Astrocyte (in vitro differentiated cells and primary cell): ENCODE measurements at regions not wholly inside any gene's neighbourhood (a gene's known extent, or its start where the extent isn't known, plus 50 kb on each side); places are given as distances from the start of the nearest gene placed in this dataset.

Experiments
- DNase-seq: peaks from one replicate; pipeline ENCODE4 v3.0.0-alpha.2; 2010; ENCODE audit warnings: low read depth
- FAIRE-seq: peaks from 2 replicates; lab custom pipeline; 2011; peaks lifted over from hg19 to GRCh38; lab: Jason Lieb, UNC
- H2AFZ ChIP-seq: 2 replicates; pipeline ENCODE4 v1.6.0; 2012; ENCODE audit warnings: low read depth, low read length, inconsistent platforms
- H3K27ac ChIP-seq: 2 replicates; pipeline ENCODE4 v1.5.1; 2011; ENCODE audit warnings: low read depth, low read length, inconsistent platforms
- H3K27me3 ChIP-seq: 2 replicates; pipeline ENCODE4 v1.6.0; 2011; ENCODE audit warnings: low read length, inconsistent platforms; ENCODE audit not compliant: insufficient read depth
- H3K36me3 ChIP-seq: 2 replicates; pipeline ENCODE4 v1.5.1; 2011; ENCODE audit warnings: low read length, inconsistent platforms; ENCODE audit not compliant: insufficient read depth
- H3K4me1 ChIP-seq: 2 replicates; pipeline ENCODE4 v1.5.1; 2011; ENCODE audit warnings: low read length, inconsistent platforms; ENCODE audit not compliant: insufficient read depth
- H3K4me2 ChIP-seq: 2 replicates; pipeline ENCODE4 v1.6.0; 2012; ENCODE audit warnings: low read length, inconsistent platforms
- H3K4me3 ChIP-seq: 2 replicates; pipeline ENCODE4 v1.5.1; 2011; ENCODE audit warnings: low read depth, mild to moderate bottlenecking, low read length, inconsistent platforms; ENCODE audit not compliant: insufficient read depth
- H3K79me2 ChIP-seq: 2 replicates; pipeline ENCODE4 v1.6.0; 2012; ENCODE audit warnings: mild to moderate bottlenecking, low read length, inconsistent platforms; ENCODE audit not compliant: insufficient read depth
- H3K9ac ChIP-seq: 2 replicates; pipeline ENCODE4 v1.6.0; 2012; ENCODE audit warnings: mild to moderate bottlenecking, low read length, inconsistent platforms
- H3K9me3 ChIP-seq: 2 replicates; pipeline ENCODE4 v1.5.1; 2012; ENCODE audit warnings: low read depth, mild to moderate bottlenecking, low read length, inconsistent platforms; ENCODE audit not compliant: insufficient read depth
- H4K20me1 ChIP-seq: 2 replicates; pipeline ENCODE4 v1.6.0; 2012; ENCODE audit warnings: low read length, inconsistent platforms; ENCODE audit not compliant: insufficient read depth
- H3K27ac Mint-ChIP-seq: one replicate; pipeline ENCODE4 v1.8.0; 2021; ENCODE audit warnings: mild to moderate bottlenecking, mixed read lengths; ENCODE audit not compliant: unreplicated experiment
- H3K27me3 Mint-ChIP-seq: one replicate; pipeline ENCODE4 v1.8.0; 2021; ENCODE audit warnings: low read depth, mixed read lengths; ENCODE audit not compliant: unreplicated experiment
- H3K36me3 Mint-ChIP-seq: one replicate; pipeline ENCODE4 v1.8.0; 2021; ENCODE audit warnings: low read depth, mixed read lengths; ENCODE audit not compliant: unreplicated experiment
- H3K4me1 Mint-ChIP-seq: one replicate; pipeline ENCODE4 v1.8.0; 2021; ENCODE audit warnings: low read depth, mixed read lengths; ENCODE audit not compliant: unreplicated experiment
- H3K4me3 Mint-ChIP-seq: one replicate; pipeline ENCODE4 v1.8.0; 2021; ENCODE audit warnings: mild to moderate bottlenecking, moderate library complexity, mixed read lengths; ENCODE audit not compliant: unreplicated experiment
- H3K9me3 Mint-ChIP-seq: one replicate; pipeline ENCODE4 v1.8.0; 2021; ENCODE audit warnings: mild to moderate bottlenecking, mixed read lengths; ENCODE audit not compliant: unreplicated experiment
- EZH2 ChIP-seq: IDR thresholded peaks from 2 replicates; pipeline ENCODE4 v1.6.1; 2012; ENCODE audit warnings: mild to moderate bottlenecking, low read length, inconsistent platforms; ENCODE audit not compliant: insufficient read depth
- TF ChIP-seq, protein P1 (sequence below): IDR thresholded peaks from 2 replicates; pipeline ENCODE4 v1.5.1; 2011; ENCODE audit warnings: low read depth, mild to moderate bottlenecking, inconsistent platforms, low read length, moderate library complexity; ENCODE audit not compliant: insufficient read depth

GRCh38 chr6:43970913-43971775 is 156.1 kb downstream of the MRPL14 start:
- Histone ChIP-seq H3K27ac (no peak overlapping the region), H4K20me1 (no peaks in the 10 kb centered on the region), H3K9ac (no peak overlapping the region), H3K36me3 (no peaks in the 10 kb centered on the region), H3K9me3 (peaks cover 3% of the 10 kb centered on the region), H3K79me2 (no peaks in the 10 kb centered on the region), H3K4me1 (no peaks in the 10 kb centered on the region), H3K4me2 (no peak overlapping the region), H3K4me3 (no peak overlapping the region), H3K27me3 (peaks cover 10% of the 10 kb centered on the region), H2AFZ (no peak overlapping the region)
- peaks cover 7% of the 10 kb centered on the region for H3K4me1 Mint-ChIP-seq
- peaks cover 48% of the 10 kb centered on the region for H3K27me3 Mint-ChIP-seq
- peaks cover 4% of the 10 kb centered on the region for H3K9me3 Mint-ChIP-seq
- peaks cover 1% of the 10 kb centered on the region for H3K36me3 Mint-ChIP-seq
- DNase-seq (no peak), FAIRE-seq (no peak)
- no peak for TF ChIP-seq EZH2
- TF ChIP-seq, protein P1, sequence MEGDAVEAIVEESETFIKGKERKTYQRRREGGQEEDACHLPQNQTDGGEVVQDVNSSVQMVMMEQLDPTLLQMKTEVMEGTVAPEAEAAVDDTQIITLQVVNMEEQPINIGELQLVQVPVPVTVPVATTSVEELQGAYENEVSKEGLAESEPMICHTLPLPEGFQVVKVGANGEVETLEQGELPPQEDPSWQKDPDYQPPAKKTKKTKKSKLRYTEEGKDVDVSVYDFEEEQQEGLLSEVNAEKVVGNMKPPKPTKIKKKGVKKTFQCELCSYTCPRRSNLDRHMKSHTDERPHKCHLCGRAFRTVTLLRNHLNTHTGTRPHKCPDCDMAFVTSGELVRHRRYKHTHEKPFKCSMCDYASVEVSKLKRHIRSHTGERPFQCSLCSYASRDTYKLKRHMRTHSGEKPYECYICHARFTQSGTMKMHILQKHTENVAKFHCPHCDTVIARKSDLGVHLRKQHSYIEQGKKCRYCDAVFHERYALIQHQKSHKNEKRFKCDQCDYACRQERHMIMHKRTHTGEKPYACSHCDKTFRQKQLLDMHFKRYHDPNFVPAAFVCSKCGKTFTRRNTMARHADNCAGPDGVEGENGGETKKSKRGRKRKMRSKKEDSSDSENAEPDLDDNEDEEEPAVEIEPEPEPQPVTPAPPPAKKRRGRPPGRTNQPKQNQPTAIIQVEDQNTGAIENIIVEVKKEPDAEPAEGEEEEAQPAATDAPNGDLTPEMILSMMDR, result no peak
- H3K27ac Mint-ChIP-seq, result no peak overlapping the region
- no peak overlapping the region for H3K4me3 Mint-ChIP-seq

DNA sequence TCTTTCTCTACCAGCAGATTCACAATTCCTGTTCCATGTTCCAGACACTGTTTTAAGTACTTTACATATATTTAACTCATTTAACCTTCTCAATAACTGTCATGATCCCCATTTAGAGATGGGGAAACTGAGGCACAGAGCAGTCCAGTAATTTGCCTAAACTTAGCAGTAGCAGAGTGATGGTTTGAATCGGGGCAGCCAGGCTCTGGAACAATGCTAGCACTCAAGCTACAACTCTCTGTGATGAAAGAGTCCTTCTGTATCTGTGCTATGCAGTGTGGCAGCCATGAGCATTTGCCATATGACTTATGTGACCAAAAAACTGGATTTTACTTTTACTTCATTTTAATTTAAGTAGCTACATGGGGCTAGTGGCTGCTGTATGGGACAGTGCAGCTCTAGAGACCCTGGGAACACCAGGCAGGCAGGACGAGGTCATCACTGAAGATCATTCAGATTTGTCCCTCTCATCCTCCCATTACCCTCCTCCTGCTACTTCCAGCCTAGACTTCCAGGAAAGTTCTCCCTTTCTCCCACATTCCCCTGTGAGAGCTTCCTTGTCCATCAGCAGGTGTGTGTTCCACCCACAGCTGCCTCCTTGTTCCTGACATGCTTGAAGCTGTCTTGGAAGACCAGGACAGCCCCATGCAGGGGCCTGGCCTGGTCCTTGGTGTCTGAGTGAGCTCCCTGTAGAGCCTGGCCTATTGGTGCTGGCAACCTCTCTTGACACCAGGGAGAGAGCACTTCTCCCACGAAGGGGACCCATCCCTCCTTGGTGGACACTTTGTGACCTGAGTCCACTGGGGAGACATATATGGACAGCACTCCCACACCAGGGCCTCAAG is 157.0 kb downstream of the MRPL14 start:
- no peaks in the 10 kb centered on the region for H3K36me3 ChIP-seq
- Mint-ChIP-seq H3K27me3 (peaks cover 51% of the 10 kb centered on the region), H3K36me3 (peaks cover 1% of the 10 kb centered on the region), H3K4me3 (no peak overlapping the region), H3K9me3 (peaks cover 2% of the 10 kb centered on the region), H3K4me1 (peaks cover 10% of the 10 kb centered on the region), H3K27ac (no peak overlapping the region)
- DNase-seq (no peak), FAIRE-seq (no peak)
- no peak overlapping the region for H2AFZ ChIP-seq
- no peaks in the 10 kb centered on the region for H3K4me1 ChIP-seq
- TF ChIP-seq, protein P1, result no peak
- no peak for TF ChIP-seq EZH2
- H3K4me2 ChIP-seq, result no peak overlapping the region
- no peak overlapping the region for H3K9ac ChIP-seq
- no peak overlapping the region for H3K4me3 ChIP-seq
- H4K20me1 ChIP-seq, result no peaks in the 10 kb centered on the region
- peaks cover 10% of the 10 kb centered on the region for H3K27me3 ChIP-seq
- H3K27ac ChIP-seq, result no peak overlapping the region
- no peaks in the 10 kb centered on the region for H3K79me2 ChIP-seq
- no peaks in the 10 kb centered on the region for H3K9me3 ChIP-seq
